ENCODE measurements at regions not wholly inside any gene's neighbourhood (a gene's known extent, or its start where the extent isn't known, plus 50 kb on each side); places are given as distances from the start of the nearest gene placed in this dataset.
"Not testable (repeated sequence)": the region's sequence is repeated elsewhere in the genome, so short reads cannot be mapped to it uniquely, and the experiment has no call there.

- not testable (repeated sequence) for TF ChIP-seq CTCF, EP300, POLR2A (IDR thresholded peaks at IDR 0.05)
Observed at GRCh38 chr4:20149143-20149542, 102.6 kb upstream of the SLIT2 start.
